ENCODE measurements at regions not wholly inside any gene's neighbourhood (a gene's known extent, or its start where the extent isn't known, plus 50 kb on each side); places are given as distances from the start of the nearest gene placed in this dataset.

GRCh38 chr15:95868450-95868849, 462.1 kb upstream of the NR2F2 start:
- TF ChIP-seq POLR2A (IDR thresholded peaks at IDR 0.05): no peak
- TF ChIP-seq, protein P1, sequence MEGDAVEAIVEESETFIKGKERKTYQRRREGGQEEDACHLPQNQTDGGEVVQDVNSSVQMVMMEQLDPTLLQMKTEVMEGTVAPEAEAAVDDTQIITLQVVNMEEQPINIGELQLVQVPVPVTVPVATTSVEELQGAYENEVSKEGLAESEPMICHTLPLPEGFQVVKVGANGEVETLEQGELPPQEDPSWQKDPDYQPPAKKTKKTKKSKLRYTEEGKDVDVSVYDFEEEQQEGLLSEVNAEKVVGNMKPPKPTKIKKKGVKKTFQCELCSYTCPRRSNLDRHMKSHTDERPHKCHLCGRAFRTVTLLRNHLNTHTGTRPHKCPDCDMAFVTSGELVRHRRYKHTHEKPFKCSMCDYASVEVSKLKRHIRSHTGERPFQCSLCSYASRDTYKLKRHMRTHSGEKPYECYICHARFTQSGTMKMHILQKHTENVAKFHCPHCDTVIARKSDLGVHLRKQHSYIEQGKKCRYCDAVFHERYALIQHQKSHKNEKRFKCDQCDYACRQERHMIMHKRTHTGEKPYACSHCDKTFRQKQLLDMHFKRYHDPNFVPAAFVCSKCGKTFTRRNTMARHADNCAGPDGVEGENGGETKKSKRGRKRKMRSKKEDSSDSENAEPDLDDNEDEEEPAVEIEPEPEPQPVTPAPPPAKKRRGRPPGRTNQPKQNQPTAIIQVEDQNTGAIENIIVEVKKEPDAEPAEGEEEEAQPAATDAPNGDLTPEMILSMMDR (IDR thresholded peaks at IDR 0.05): no peak
